ENCODE measurements at regions not wholly inside any gene's neighbourhood (a gene's known extent, or its start where the extent isn't known, plus 50 kb on each side); places are given as distances from the start of the nearest gene placed in this dataset.
"Not testable (repeated sequence)": the region's sequence is repeated elsewhere in the genome, so short reads cannot be mapped to it uniquely, and the experiment has no call there.

DNA sequence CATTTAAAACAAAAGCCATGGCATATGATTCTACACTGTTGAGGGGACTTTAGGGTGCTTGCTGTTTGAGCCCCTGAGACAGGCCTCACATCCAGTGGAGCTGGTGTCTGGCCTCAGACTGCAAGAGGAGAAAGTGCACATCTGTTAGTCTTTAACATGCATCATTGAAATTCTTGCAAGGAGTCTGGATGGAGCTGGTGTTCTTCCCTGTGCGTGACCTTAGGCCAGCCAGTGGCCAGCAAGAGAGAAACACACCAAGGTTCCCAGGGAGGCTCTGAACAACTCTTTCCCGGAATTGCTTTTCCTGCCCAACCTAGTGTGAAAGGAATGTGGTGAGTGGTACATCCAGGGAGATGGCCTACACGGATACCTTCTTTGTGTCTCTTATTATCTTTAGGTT lies 282.8 kb upstream of the TNC start:
- peak; percentile 86 for DNase-seq (ENCODE audit: low spot score)

DNA sequence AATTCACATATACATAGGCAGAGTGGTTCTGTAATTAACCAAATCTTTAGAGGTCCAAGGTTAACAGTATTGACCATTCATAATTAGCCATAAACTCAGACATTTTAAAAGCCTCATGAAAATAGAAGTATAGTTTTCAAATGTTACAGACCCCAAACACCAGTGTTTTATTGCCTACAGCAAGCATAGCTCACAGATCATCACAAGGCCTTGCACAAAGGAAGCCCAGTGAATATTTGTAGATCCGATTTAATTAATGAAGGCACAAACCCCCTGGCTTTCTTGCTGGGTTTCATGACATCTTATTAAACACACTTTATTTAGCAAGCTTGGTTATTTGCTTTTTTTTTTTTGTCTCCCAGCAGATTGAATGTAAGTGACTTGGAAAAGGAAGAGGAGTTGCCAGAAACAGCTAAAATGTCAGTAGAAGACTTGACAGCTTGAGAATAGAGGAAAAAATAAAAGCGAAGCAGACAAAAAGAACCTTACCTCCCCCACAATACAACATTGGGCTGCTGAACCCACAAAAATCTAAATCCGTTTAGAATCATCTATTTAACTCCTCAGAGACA lies 283.9 kb upstream of the TNC start:
- no peak for DNase-seq (ENCODE audit: low spot score)

DNA sequence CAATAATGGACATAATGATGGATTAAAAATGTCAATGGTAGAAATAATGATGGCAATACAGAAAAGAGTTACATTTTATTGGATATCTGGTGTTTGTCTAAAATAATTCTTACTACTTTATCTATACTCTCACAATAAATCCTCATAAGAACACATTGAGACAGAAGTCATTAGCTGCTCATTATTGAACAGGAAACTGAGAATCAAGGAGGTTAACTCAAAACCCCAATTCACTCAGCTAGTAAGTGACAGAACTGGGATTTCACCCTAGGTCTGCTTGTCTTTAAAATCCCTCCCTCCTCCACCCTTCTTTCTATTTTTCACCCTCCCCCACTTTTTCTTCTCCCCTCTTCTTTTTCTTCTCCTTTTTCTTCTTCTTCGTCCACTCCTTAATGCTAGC lies 285.8 kb upstream of the TNC start:
- no peak for DNase-seq (ENCODE audit: low spot score)

DNA sequence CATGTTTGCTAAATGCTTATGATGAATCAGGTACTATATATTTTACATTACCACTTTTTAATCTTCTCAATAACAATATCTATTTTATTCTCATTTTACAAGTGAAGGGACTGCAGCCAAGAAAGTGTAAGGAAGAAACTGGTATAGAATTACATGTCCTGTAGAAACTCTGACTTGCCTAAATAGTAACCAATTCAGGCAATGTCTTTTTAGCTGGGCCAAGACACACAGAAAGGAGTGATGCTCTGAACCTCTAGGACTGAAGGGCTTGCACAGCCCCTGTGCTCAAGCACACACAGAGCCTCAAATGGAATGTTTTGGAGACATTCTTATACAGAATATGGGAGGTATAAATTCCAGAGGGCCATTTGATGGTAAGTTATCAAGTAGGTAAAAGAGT lies 286.4 kb upstream of the TNC start:
- no peak for DNase-seq (ENCODE audit: low spot score)

DNA sequence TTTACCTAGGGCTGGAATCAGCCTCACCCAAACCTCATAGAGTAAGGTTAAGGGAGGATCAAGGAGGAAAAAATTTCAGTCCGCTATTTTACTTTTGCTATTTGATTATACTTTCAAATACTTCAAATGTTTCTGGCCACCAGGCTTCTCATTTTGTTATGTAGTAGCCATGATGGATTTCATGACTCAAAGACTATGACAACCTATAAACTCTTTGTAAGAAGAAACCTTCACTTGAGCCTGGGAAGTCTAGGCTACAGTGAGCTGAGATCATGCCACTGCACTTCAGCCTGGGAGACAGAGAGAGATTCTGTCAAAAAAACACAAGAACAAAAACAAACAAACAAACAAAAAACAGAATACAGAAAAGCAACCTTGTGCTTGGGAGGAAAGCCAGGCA lies 293.6 kb upstream of the TNC start:
- DNase-seq (ENCODE audit: low spot score), result no peak

DNA sequence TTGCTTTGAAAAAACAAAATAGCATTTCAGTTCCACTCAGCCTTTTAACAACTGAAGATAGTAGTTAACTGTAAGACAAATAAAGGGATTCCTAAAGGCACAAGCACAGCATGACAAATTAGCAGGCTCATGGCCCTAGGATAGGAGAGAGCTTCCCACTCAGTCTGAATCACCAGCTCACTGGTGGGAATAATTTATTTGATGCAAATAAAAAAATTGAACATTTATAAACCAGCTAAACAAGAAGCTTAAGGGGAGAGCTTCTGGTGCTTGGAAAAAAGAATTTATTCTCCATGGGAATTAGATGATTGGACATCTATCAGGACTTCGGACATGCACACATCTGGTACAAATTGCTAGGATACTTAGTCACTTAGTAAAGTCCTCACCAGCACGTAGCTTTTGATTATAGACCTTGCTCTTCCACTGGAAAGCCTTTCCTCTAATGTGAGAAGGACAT lies 294.1 kb upstream of the TNC start:
- no peak for DNase-seq (ENCODE audit: low spot score)

DNA sequence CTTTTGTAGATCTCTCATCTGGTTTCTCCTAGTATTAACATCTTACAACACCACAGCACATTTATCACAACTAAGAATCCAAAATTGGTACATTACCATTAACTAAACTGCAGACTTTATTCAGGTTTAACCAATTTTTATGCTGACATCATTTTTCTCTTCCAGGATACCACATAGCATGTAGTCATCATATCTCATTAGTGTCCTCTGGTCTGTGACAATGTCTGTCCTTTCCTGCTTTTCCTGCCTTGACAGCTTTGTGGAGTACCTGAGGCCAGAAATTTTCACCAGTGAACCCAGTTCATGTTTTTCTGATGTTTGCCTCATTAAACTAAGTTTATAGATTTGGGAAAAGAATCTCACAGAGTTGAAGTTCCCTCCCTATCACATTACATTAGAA lies 294.7 kb upstream of the TNC start:
- peak; percentile 10 for DNase-seq (ENCODE audit: low spot score)

DNA sequence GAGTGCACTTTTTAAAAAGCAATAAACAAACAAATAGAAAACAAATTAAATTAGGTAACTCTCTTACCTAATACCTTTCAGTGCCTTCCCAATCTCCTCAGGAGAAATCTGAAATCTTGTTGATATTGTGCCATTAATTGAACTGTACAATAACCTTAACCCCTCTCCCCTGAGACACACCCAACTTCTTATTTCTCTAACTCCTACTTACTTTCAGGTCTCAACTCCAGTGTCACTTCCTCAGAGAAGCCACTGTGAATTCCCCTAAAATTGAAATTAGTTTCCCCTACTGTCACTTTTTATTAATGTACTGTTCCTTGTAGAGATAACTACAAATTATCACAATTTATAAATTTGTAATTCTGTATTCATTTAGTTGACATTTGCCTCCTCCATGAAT lies 295.3 kb upstream of the TNC start:
- no peak for DNase-seq (ENCODE audit: low spot score)

DNA sequence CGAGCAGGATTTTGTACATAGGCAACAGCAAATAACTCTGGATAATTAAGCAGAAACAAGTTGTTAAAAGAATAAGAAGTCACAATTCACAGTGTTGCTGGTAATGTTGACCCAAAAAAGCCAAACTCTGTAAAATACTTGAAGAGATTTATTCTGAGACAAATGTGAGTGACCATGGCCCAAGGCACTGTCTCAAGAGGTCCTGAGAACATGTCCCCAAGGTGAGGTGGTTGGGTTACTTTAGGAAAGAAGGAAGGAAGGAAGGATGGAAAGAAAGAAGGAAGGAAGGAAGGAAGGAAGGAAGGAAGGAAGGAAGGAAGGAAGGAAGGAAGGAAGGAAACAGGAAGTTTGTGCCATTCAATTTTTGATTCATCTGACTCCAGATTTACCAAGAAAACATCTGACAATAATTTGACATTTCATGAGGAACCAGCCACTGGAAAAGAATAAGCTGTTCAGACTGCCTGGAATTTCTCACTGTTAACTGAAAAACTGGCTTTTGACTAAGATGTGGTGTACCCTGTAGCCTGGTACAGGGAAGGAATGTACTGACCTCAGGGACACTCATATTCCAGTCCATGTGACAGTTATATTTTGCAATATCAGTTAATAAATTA lies 295.9 kb upstream of the TNC start:
- no peak for DNase-seq (ENCODE audit: low spot score)

DNA sequence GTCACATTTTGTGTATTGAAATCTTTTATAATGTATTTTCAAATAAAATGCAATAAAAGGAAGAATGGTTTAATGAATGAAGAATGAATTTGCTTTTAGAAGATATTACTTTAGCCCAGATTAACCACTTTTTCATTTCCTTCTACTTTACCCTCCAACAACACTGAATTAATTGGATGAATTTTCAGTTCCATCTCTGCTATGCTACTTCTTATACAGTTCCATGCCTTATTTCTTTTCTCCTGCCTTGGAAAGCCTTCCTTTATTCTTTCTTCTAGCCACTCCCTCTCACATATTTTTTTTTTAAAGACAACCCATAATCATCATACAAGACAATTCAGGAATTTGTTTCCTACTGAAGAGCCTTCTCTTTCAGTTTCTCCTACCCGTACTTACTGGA lies 296.6 kb upstream of the TNC start:
- DNase-seq (ENCODE audit: low spot score), result no peak

DNA sequence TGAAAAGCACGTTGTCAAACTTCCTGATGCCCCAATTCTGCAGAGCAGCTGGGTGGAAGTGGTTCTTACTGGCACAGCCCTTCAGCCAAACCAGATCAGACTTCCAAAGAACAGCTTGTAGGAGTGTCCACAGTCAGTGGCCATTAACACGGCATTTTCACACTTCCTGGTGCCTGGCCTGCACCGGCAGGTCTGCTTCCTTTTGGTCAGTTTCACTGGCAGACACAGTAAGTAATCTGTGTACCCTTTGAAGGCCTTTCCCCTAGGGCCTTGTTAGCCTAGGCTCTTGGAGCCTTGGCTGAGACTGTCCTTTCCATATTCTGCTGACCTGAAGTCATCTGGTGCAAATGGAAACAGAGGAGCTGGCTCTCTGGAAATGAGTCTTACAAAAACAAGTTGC lies 297.5 kb upstream of the TNC start:
- no peak for DNase-seq (ENCODE audit: low spot score)

DNA sequence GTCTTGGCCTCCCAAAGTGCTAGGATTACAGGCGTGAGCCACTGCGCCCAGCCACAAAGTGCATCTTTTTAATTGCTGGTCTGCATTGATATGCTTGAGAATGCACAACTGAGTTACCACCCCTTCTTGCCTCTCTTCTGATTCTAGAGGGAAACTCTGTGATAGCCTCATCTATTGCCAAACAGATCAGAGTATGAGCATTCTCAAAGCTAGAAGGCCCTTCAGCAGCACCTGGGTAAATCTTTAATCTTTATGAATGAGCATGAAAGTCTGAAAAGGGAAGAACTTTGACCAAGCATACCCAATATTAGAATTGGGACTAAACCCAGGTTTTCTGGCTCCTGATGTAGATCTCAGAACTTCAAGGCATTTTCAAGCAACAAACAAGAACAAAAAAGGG lies 298.3 kb upstream of the TNC start:
- DNase-seq (ENCODE audit: low spot score), result no peak

DNA sequence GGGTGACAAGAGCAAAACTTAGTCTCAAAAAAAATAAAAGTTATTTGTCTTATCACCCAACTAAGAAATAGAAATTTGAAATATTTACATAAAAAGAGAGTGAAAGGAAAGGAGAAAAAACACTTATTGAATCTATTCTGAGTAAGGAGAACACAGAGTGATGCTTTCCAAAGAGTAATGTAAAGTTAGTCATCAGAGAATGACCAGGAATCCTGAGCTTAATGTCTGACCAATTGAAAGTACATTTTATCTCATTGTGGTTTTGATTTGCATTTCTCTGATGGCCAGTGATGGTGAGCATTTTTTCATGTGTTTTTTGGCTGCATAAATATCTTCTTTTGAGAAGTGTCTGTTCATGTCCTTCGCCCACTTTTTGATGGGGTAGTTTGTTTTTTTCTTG lies 300.2 kb upstream of the TNC start:
- not testable (repeated sequence) for DNase-seq (ENCODE audit: low spot score)

DNA sequence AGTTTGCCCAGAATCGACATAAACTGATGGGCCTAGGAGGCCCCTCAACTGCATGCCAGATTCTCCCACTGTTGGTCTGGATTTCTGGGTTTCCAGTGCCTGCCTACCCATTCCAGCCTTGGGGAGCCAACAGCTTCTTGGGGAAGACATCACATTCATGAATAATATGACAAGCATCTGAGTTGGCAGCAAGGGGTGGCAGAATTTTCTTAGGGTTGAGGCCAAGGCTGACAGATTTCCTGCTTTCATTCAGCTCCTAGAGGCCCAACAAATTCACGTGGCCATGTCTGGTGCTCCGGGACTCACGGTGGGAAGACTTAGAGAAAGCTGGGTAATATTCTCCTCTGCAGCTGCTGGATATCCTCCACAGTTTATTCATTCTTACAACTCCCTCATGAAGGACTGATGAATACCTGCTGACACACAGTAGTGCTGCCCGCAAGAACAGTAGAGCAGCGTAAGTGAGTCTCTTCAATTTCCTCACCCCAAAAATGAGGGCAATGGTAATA lies 305.0 kb upstream of the TNC start:
- no peak for DNase-seq (ENCODE audit: low spot score)

DNA sequence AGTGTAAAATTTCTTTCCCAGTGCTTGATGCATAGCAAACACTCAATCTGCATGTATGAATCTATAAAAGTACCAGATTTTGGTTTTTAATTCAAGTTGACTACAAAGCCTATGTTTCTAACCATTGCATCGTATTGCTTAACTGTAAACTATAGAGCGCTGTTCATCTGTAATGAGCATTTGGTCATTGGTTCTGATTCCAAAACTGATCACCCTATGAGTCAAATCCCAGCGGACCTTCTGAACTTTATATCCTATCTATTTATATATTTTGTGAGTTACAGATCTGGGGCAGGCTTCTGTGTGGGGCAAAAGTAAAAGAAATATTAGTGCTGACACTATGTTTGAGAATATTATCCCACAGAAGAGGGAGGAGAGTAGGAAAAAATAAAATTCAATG lies 305.7 kb upstream of the TNC start:
- no peak for DNase-seq (ENCODE audit: low spot score)

DNA sequence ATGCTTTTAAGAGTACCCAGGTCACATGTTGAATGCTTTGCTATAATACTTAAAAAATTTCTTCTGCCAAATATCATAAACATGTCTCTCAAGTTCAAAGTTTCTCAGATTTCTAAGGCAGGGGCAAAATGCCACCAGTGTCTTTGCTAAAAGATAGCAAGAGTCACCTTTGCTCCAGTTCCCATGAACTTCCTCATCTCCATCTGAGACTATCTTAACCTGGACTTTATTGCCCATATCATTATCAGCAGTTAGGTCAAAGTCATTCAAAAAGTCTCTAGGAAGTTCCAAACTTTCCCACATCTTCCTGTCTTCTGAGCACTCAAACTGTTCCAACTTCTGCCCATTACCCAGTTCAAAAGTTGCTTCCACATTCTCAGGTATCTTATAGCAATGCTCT lies 307.6 kb upstream of the TNC start:
- DNase-seq (ENCODE audit: low spot score), result no peak

DNA sequence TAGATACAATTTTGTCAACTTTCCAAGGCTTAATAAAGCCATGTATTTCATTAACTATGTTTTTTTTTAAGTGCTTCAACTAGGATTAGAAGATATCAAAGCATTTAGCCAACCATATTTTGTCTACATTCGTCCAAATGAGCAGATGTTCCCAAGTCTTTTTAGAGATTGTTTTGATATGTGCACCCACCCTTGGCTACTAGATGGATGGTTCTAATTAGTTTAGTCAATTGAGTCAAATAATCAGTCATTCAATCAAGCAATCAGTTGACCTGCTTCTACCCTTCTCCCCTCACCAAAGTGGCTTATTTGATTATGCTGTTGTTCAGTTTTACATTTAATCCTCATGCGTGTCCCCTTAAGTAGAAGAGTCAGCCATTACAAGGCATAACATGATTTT lies 319.5 kb upstream of the TNC start:
- no peak for DNase-seq (ENCODE audit: low spot score)

DNA sequence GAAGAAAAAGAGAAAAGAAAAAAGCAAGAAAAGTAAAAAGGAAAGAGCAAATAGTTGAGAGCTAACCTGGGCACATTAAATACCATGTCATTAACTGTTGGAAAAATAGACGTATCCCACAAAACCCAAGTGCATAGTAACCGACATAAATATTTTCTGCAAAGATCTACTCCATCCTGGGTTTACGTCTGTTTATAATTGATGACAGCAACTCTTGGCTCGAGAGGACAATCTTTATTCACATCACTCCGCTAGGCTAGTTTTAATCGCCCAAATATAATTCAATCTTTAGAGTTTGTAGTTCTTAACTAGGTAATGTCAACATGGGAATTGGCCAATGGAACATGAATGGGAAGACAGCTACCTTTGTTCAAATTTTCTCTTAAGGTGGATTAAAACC lies 321.7 kb upstream of the TNC start:
- DNase-seq (ENCODE audit: low spot score), result no peak

DNA sequence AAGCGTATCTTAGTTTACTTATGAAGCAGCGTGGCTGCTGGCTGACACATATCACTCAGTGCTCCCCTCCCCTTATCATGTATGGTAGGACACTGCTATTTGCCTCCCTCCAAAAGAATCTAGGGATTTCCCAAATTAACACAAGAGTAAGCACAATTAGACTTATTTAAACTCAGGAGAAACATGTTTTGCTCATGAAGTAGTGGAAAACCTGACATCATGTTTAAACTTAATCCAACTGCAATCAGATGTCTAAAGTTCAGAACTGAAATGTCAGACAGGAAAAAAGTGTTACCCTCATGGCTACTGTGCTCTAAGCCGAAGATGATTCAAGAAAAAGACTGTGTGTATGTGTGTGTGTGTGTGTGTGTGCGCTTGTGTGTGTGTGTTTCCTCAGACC lies 324.1 kb upstream of the TNC start:
- peak; percentile 77 for DNase-seq (ENCODE audit: low spot score)

DNA sequence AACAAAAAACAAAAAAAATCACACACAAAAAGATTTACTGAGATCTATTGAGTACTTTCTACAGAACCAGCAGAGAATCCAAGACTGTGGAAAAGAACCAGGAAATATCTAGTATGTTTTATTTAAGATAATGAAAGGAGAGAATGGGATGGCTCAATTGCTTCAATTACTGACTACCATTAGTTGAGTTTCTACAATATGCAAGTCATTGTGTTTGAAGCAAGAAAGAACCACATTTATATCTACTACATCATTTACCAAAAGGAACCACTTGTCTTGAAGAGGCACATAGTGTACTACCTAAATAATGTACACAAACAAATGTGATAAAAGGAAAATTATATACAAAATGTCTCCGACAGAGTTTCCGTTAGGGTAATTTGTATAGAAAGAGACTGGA lies 325.9 kb upstream of the TNC start:
- no peak for DNase-seq (ENCODE audit: low spot score)

DNA sequence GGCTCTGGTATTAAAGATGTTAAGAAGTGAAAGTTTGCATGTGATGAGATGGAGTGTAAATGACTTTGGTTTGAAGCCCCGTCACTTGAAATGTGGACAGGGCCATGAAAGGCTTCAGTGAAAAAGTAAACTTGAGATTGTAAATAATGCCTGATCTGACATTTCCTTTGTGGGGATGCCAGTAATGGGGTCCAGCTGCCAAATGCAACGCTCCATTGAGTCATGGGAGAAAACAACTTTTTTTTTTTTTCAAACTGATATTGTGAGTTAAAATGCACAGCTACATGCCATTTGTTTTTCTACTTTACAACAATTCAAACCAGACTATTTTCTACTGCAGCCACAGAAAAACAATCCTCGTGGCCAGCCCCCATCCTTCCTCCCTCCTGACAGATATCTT lies 327.0 kb upstream of the TNC start:
- no peak for DNase-seq (ENCODE audit: low spot score)

DNA sequence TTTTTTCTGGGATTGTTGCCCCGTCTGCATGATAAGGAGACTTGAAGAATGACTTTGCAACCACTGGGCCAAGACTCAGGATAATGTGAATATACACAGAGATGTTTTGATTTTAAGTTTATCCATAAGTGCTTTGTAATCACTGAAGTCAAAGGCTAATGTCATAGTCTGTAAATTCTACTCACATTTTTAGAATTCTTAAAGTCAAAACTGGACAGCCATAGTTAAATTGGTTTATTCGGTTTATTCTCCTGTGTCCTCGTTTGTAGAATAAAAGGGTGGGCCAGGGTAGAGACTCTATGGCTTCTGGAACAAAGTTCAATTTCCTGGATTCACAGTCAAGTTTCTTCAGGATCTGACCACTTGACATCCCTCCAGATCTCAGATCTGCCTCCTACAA lies 327.7 kb upstream of the TNC start:
- no peak for DNase-seq (ENCODE audit: low spot score)

DNA sequence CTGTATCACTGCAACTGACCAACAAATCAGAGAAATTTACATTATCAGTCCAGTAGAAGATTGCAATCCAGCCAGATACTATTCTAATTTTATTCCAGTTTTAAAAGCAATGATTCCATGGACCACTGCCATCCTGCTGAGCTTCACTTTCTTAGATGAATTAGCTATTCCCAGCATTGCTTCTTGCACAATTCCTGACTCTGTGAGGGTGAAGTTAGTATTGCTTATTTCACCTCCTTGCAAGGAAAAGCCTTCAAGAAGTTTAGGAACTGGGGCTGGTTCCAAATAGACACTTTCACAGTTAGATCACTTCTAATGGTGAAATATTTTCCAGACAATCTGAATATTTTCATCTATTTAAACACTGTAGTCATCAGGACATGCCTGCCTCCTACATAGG lies 338.6 kb upstream of the TNC start:
- DNase-seq (ENCODE audit: low spot score), result no peak

DNA sequence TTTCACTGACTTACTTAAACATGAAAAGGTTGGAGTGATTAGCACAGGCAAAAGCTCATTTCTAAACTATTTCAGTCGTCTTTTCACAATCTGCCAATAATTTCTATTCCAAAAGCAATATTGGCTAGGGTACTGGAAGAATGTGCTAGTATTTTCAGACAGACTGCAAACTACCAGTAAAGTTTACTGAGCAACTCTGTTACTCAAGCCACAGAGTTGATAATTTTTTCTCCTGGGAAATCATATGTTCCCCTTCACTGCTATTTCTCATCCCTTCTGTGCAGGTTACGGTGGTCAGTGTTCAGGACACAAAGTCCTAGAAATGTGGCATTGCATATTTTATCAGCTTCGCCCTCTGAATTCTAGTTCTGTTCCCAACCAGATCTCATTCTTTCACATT lies 343.3 kb upstream of the TNC start:
- no peak for DNase-seq (ENCODE audit: low spot score)
